SK-N-SH (cell line): ENCODE measurements at regions not wholly inside any gene's neighbourhood (a gene's known extent, or its start where the extent isn't known, plus 50 kb on each side); places are given as distances from the start of the nearest gene placed in this dataset.

Experiments used
- CTCF ChIA-PET: fragments of 300-600, 350-600 bp; formaldehyde crosslinking; extraction: SDS; loops from one replicate; lab custom pipeline; 2021; lab: Yijun Ruan, JAX
- POLR2A ChIA-PET: fragments of 350-600 bp; sonication (Branson Sonifier 250); formaldehyde crosslinking; extraction: SDS; loops from one replicate; lab custom pipeline; 2020; ENCODE audit warnings: antibody characterized with exemption, inconsistent platforms; lab: Yijun Ruan, JAX
- DNase-seq: peaks from one replicate; pipeline ENCODE4 v3.0.0; 2012
- H2AFZ ChIP-seq: fragments of 200-600 bp; sonication (generic); 2 replicates; pipeline ENCODE4 v1.8.1; 2016; ENCODE audit warnings: antibody characterized with exemption, mild to moderate bottlenecking, low read depth
- H3F3A ChIP-seq: fragments of 200-600 bp; sonication (generic); replicated peaks from 2 replicates; pipeline ENCODE3; 2016; ENCODE audit warnings: antibody characterized with exemption, mild to moderate bottlenecking; ENCODE audit not compliant: insufficient read depth
- H3K27ac ChIP-seq, 2 experiments: fragments of 200-500 bp in 1 of 2; fragments of 200-600 bp in 1 of 2; sonication (Bioruptor generic) in 1 of 2; sonication (generic), shearing (Covaris generic) in 1 of 2; 2 replicates each; pipeline versions ENCODE4 v1.5.1 to v1.6.1; 2014 to 2016; ENCODE audit warnings: low read depth in 2 of 2, inconsistent platforms in 1 of 2, low read length in 1 of 2, mild to moderate bottlenecking in 1 of 2, mixed read lengths in 1 of 2
- H3K27me3 ChIP-seq: fragments of 200-600 bp; sonication (generic), shearing (Covaris generic); 2 replicates; pipeline ENCODE4 v1.6.1; 2016; ENCODE audit warnings: mixed run types; ENCODE audit not compliant: insufficient read depth
- H3K36me3 ChIP-seq, 2 experiments: fragments of 200-500 bp in 1 of 2; fragments of 200-600 bp in 1 of 2; sonication (Bioruptor generic) in 1 of 2; sonication (generic) in 1 of 2; replicated peaks in 1 of 2; 2 replicates each; pipeline versions ENCODE3 to v1.5.1; 2014 to 2016; ENCODE audit warnings: low read length in 1 of 2, mild to moderate bottlenecking in 1 of 2; ENCODE audit not compliant: insufficient read depth in 2 of 2, control insufficient read depth in 1 of 2
- H3K4me1 ChIP-seq, 2 experiments: fragments of 200-500 bp in 1 of 2; fragments of 200-600 bp in 1 of 2; sonication (Bioruptor generic) in 1 of 2; sonication (generic), shearing (Covaris generic) in 1 of 2; 2 replicates each; pipeline versions ENCODE4 v1.5.1 to v1.6.1; 2014 to 2016; ENCODE audit warnings: low read depth in 1 of 2, low read length in 1 of 2, mixed run types in 1 of 2; ENCODE audit not compliant: insufficient read depth in 2 of 2, control insufficient read depth in 1 of 2
- H3K4me2 ChIP-seq: fragments of 200-600 bp; sonication (generic), shearing (Covaris generic); 2 replicates; pipeline ENCODE4 v1.6.1; 2017; ENCODE audit warnings: mixed run types
- H3K4me3 ChIP-seq, 2 experiments: fragments of 200-500 bp in 1 of 2; fragments of 200-600 bp in 1 of 2; sonication (Bioruptor generic) in 1 of 2; sonication (generic), shearing (Covaris generic) in 1 of 2; 2 replicates each; pipeline versions ENCODE4 v1.5.1 to v1.8.1; 2014 to 2016; ENCODE audit warnings: low read depth in 2 of 2, inconsistent platforms in 1 of 2, low read length in 1 of 2, mild to moderate bottlenecking in 1 of 2, mixed read lengths in 1 of 2, moderate library complexity in 1 of 2
- H3K79me2 ChIP-seq: fragments of 200-600 bp; sonication (generic); 2 replicates; pipeline ENCODE4 v1.8.1; 2017; ENCODE audit warnings: mild to moderate bottlenecking; ENCODE audit not compliant: insufficient read depth
- H3K9ac ChIP-seq: fragments of 200-600 bp; sonication (generic); 2 replicates; pipeline ENCODE4 v1.6.1; 2017; ENCODE audit warnings: mixed run types
- H3K9me2 ChIP-seq: fragments of 200-600 bp; sonication (generic); 2 replicates; pipeline ENCODE4 v1.6.1; 2017; ENCODE audit warnings: mixed run types
- H3K9me3 ChIP-seq: fragments of 200-600 bp; sonication (generic); 2 replicates; pipeline ENCODE4 v1.6.1; 2017; ENCODE audit warnings: mixed run types, mild to moderate bottlenecking, moderate library complexity
- H4K20me1 ChIP-seq: fragments of 200-600 bp; sonication (generic); 2 replicates; pipeline ENCODE4 v1.6.1; 2017; ENCODE audit warnings: mild to moderate bottlenecking, mixed run types; ENCODE audit not compliant: insufficient read depth
- ELF1 ChIP-seq: IDR thresholded peaks from 2 replicates; pipeline ENCODE4 v1.4.0; 2012
- EZH2phosphoT487 ChIP-seq: fragments of 200-600 bp; sonication (generic); IDR thresholded peaks from 2 replicates; pipeline ENCODE4 v1.6.1; 2017; ENCODE audit warnings: low read depth, mixed run types, mild to moderate bottlenecking, antibody characterized with exemption, moderate library complexity, borderline replicate concordance
- FOXJ3 ChIP-seq: sonication (generic); formaldehyde crosslinking; IDR thresholded peaks from 2 replicates; pipeline ENCODE4 v1.5.1; 2020; ENCODE audit warnings: mild to moderate bottlenecking, missing genetic modification reagents
- FOXM1 ChIP-seq: IDR thresholded peaks from 2 replicates; pipeline ENCODE4 v1.4.0; 2012; ENCODE audit warnings: low read depth, mild to moderate bottlenecking
- GATA2 ChIP-seq: sonication (generic); formaldehyde crosslinking; IDR thresholded peaks from 2 replicates; pipeline ENCODE4 v1.5.0; 2020; ENCODE audit warnings: mild to moderate bottlenecking, missing genetic modification reagents
- MAX ChIP-seq: IDR thresholded peaks from 2 replicates; pipeline ENCODE4 v1.4.0; 2012; ENCODE audit warnings: low read depth
- MXI1 ChIP-seq: IDR thresholded peaks from 2 replicates; pipeline ENCODE4 v1.6.1; 2012; ENCODE audit warnings: mild to moderate bottlenecking, low read depth, low read length, improper control_type of control experiment
- NFIC ChIP-seq: IDR thresholded peaks from 2 replicates; pipeline ENCODE4 v1.4.0; 2012; ENCODE audit warnings: borderline replicate concordance
- NRF1 ChIP-seq: IDR thresholded peaks from 2 replicates; pipeline ENCODE4 v1.6.1; 2012; ENCODE audit warnings: low read depth, mild to moderate bottlenecking, low read length
- PBX3 ChIP-seq: IDR thresholded peaks from 2 replicates; pipeline ENCODE4; 2012
- RCOR1 ChIP-seq: fragments of 150-350 bp; IDR thresholded peaks from 2 replicates; pipeline ENCODE4 v1.6.1; 2017; ENCODE audit warnings: antibody characterized with exemption, low read length
- RXRA ChIP-seq: IDR thresholded peaks from 2 replicates; pipeline ENCODE4 v1.4.0; 2012; ENCODE audit warnings: low read depth, mild to moderate bottlenecking, borderline replicate concordance
- SIN3A ChIP-seq: IDR thresholded peaks from 2 replicates; pipeline ENCODE4 v1.6.1; 2012; ENCODE audit warnings: low read depth, mild to moderate bottlenecking, low read length, moderate library complexity, borderline replicate concordance
- SMC3 ChIP-seq: IDR thresholded peaks from 2 replicates; pipeline ENCODE4 v1.6.1; 2012; ENCODE audit warnings: low read depth, low read length, improper control_type of control experiment
- YY1 ChIP-seq: IDR thresholded peaks from 2 replicates; pipeline ENCODE4 v1.4.0; 2012; ENCODE audit warnings: low read depth, mild to moderate bottlenecking
- WGBS: methylation state at CpG from one replicate; pipeline ENCODE4 v1.1.6; 2017; ENCODE audit warnings: low lambda C conversion rate; 5-methylcytosine and 5-hydroxymethylcytosine counted together
- TF ChIP-seq, protein P1 (sequence below): IDR thresholded peaks from 2 replicates; pipeline ENCODE4 v1.4.0; 2012; ENCODE audit warnings: low read depth, borderline replicate concordance
- TF ChIP-seq, protein P2 (sequence below): fragments of 150-350 bp; IDR thresholded peaks from 2 replicates; pipeline ENCODE4 v1.6.1; 2017; ENCODE audit warnings: antibody characterized with exemption, low read length, low read depth, borderline replicate concordance
- TF ChIP-seq, protein P3 (sequence below): IDR thresholded peaks from 2 replicates; pipeline ENCODE4 v1.4.0; 2012; ENCODE audit warnings: low read depth, borderline replicate concordance

DNA sequence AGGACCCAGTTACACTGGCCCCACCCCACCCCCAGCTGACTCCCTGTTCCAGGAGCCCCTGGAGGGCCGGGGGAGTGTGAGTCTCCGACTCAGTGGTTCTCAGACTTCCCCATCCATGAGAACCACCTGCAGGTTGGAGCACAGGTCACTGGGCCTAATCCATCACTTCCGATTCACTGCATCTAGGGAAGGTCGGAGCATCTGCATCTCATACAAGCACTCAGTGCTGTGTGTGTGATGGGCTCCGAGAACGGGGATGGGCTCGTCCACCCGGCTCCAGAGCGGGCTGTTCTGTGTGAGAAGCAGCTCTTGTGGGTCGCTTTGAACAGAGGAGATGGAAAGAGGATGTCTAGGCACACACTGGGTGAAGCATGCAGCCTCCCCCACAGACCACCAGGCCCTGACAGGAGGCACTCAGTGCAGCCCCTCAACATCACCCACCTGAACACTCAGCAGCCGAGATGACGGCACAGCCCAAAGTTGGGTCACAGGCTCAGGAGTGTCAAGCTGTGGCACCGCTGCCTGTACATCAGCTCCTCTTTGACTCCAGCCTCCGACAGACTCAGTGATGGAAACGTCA is 541.4 kb downstream of the BRD1 start:
- Histone ChIP-seq H3K4me1 (no peaks in the 10 kb centered on the region; a peak in 1 of 4 replicates), H3K4me3 (no peak overlapping the region), H3K36me3 (no peaks in the 10 kb centered on the region), H3K79me2 (no peaks in the 10 kb centered on the region), H3K4me2 (no peak overlapping the region), H4K20me1 (no peaks in the 10 kb centered on the region), H3K9me3 (no peaks in the 10 kb centered on the region), H3K9ac (no peak overlapping the region), H3K9me2 (no peaks in the 10 kb centered on the region), H2AFZ (no peak overlapping the region), H3K27ac (no peak overlapping the region), H3K27me3 (peaks cover 28% of the 10 kb centered on the region), H3F3A (no peaks in the 10 kb centered on the region)
- CTCF ChIA-PET = interaction anchor here (3.3 kb wide), 1 partner anchor 19 kb away, joined by 11 read pairs; no protein-coding TSS in a partner anchor
- POLR2A ChIA-PET = no interaction called here
- TF ChIP-seq FOXM1 = no peak
- no peak for TF ChIP-seq RCOR1
- TF ChIP-seq NRF1 = no peak
- no peak for TF ChIP-seq MXI1
- no peak for TF ChIP-seq SMC3
- no peak for TF ChIP-seq YY1
- TF ChIP-seq ELF1 = no peak
- no peak for TF ChIP-seq RXRA
- no peak for TF ChIP-seq EZH2phosphoT487
- TF ChIP-seq SIN3A = no peak
- TF ChIP-seq, protein P1, sequence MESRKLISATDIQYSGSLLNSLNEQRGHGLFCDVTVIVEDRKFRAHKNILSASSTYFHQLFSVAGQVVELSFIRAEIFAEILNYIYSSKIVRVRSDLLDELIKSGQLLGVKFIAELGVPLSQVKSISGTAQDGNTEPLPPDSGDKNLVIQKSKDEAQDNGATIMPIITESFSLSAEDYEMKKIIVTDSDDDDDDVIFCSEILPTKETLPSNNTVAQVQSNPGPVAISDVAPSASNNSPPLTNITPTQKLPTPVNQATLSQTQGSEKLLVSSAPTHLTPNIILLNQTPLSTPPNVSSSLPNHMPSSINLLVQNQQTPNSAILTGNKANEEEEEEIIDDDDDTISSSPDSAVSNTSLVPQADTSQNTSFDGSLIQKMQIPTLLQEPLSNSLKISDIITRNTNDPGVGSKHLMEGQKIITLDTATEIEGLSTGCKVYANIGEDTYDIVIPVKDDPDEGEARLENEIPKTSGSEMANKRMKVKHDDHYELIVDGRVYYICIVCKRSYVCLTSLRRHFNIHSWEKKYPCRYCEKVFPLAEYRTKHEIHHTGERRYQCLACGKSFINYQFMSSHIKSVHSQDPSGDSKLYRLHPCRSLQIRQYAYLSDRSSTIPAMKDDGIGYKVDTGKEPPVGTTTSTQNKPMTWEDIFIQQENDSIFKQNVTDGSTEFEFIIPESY = no peak
- TF ChIP-seq GATA2 (CRISPR knock-in tag) = no peak
- TF ChIP-seq MAX = no peak
- no peak for TF ChIP-seq FOXJ3 (CRISPR knock-in tag)
- no peak for TF ChIP-seq NFIC
- TF ChIP-seq PBX3 = no peak
- TF ChIP-seq, protein P2, sequence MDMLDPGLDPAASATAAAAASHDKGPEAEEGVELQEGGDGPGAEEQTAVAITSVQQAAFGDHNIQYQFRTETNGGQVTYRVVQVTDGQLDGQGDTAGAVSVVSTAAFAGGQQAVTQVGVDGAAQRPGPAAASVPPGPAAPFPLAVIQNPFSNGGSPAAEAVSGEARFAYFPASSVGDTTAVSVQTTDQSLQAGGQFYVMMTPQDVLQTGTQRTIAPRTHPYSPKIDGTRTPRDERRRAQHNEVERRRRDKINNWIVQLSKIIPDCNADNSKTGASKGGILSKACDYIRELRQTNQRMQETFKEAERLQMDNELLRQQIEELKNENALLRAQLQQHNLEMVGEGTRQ = no peak
- TF ChIP-seq, protein P3, sequence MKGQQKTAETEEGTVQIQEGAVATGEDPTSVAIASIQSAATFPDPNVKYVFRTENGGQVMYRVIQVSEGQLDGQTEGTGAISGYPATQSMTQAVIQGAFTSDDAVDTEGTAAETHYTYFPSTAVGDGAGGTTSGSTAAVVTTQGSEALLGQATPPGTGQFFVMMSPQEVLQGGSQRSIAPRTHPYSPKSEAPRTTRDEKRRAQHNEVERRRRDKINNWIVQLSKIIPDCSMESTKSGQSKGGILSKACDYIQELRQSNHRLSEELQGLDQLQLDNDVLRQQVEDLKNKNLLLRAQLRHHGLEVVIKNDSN = no peak
- WGBS = 10% methylated on average over 11 of the region's 15 CpGs
- DNase-seq = no peak
